GM18867 (cell line): ENCODE measurements at regions not wholly inside any gene's neighbourhood (a gene's known extent, or its start where the extent isn't known, plus 50 kb on each side); places are given as distances from the start of the nearest gene placed in this dataset.
"Not testable (repeated sequence)": the region's sequence is repeated elsewhere in the genome, so short reads cannot be mapped to it uniquely, and the experiment has no call there.

Experiments used
- ATAC-seq: cut with Tn5 transposase; IDR thresholded peaks from one replicate; pipeline ENCODE4 v1.9.1; 2021; ENCODE audit warnings: mild to moderate bottlenecking, moderate library complexity; ENCODE audit not compliant: unreplicated experiment

DNA sequence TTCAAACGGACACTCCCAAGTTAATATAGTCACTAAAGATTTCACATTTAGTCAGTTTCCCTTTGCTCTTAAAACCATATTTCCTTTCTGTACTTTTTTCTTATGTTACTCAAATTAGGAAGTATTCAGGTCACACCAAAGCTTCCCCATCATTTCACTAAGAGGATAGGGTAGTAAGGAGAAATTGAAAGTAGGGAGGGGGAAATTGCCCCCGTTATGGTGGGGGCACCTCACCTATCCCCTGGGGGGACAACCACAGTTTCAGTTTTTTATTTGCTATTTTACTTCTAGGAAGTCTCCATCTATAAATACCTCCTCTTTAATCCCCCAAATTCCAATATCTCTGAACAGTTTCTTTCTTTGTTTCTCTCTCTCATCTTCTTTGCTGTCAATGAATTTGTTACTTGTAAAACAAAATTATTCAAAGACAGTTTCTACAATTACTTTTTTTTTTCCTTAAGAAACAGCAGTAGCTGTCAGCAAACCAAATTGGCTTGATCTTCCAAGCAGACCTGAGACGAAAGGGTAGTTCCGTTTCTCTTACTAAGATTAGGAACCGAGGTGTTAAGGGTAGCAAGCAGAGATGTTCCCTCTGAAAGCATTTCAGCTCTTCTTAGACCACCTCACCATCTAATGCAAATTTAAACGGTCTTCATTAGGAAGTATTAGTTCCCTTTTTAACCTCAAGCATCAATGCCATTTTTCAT is 160.2 kb upstream of the KLF3 start:
- peak; percentile 93 for ATAC-seq

DNA sequence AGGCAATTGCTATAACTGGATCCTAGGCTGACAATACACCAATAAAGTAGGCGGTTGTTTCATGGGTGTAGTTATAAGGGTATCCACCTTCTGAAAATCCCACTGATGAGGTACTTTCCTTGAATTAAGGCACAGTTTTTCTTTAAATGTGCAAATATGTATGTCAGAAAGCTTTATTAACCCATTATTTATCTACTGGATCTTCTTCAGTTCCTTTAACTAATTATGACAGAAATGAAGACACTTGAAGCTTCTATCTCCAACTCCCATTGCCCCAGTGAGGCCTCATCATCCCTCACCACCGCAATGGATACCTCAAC is 159.6 kb upstream of the KLF3 start:
- ATAC-seq = no peak

DNA sequence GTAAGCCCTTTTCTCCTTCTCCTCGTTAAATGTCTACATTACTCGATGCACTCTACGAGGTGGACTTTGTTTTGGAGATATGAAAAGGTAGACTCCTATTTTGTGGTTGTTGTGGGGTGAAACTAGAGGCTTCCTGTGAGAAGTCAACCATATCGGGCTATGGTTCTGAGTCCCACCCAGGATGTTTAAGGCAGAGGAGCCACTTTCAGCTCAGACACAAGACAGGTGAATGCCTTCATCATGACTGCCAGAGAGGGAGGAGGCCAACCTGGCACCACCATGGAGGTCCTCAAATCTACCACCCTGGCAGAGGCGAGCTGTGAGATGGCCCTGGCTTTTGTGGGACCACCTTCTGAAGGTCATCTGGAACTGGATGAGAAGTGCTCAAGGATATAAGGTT is 154.4 kb upstream of the KLF3 start:
- ATAC-seq = peak; percentile 46

- no peak for ATAC-seq
These were observed 153.8 kb upstream of the KLF3 start for GRCh38 chr4:38510201-38510600.

DNA sequence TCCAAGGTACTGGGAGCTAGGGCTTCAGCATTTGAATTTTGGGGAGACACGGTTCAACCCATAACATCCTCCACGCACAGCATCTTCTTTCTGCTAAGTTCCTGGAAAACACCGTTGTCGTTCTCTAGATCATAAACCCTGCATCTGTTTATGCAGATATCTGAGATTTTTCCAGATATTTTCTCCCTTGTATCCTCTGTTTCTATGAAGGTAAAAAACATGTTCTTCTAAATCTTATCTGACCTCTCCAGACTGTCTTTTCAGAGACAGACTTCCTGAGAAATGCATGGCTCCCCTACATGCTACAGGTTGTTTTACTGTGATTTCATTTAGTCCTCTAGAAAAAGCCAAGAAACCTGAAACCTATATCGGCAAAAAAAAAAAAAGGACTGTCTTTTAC is 152.3 kb upstream of the KLF3 start:
- no peak for ATAC-seq

DNA sequence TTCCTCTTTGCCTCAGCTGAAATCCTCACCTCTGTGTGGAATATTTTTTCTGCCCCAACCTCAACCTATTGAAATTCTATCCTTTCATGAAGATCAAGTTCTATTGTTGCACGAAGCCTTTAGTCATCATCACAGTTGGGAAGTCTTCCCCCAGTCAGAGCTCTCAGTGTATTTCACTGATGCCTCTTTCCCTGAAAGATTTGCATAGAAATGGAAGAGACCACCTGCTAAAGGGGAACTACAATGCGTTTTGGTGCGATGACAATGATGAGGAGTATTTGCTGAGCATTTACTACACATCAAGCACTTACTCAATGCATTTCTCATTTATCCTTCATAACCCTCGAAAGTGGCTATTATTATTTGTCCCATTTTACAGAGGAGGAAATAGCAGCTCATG is 151.2 kb upstream of the KLF3 start:
- ATAC-seq = no peak

- ATAC-seq = no peak
These were observed 149.4 kb upstream of the KLF3 start for GRCh38 chr4:38514465-38515146.

DNA sequence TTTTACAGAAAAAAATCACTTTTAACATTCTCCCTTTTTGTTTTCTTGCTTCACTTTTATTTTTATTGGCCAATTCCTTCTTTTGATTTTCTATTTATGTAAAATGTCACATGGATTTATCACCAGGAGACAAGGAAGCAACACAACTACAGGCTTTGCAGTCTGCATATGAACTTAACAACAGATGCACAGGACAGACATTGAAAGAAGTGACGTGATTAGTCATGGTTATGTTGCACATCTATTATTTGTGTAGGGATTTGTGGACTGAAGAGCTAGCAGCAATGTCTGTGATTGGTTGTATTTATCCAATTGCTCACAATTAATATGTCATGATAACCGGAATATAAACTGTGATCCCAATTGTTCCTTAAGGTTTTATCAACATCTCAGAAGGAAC is 147.8 kb upstream of the KLF3 start:
- ATAC-seq = no peak

GRCh38 chr4:38519666-38520065 is 144.3 kb upstream of the KLF3 start:
- ATAC-seq = no peak

- no peak for ATAC-seq
These were observed 140.9 kb upstream of the KLF3 start for GRCh38 chr4:38523054-38523453.

- ATAC-seq = peak; percentile 99
These were observed 140.2 kb upstream of the KLF3 start for GRCh38 chr4:38523524-38524448.

- no peak for ATAC-seq
These were observed 137.6 kb upstream of the KLF3 start for GRCh38 chr4:38526412-38526811.

DNA sequence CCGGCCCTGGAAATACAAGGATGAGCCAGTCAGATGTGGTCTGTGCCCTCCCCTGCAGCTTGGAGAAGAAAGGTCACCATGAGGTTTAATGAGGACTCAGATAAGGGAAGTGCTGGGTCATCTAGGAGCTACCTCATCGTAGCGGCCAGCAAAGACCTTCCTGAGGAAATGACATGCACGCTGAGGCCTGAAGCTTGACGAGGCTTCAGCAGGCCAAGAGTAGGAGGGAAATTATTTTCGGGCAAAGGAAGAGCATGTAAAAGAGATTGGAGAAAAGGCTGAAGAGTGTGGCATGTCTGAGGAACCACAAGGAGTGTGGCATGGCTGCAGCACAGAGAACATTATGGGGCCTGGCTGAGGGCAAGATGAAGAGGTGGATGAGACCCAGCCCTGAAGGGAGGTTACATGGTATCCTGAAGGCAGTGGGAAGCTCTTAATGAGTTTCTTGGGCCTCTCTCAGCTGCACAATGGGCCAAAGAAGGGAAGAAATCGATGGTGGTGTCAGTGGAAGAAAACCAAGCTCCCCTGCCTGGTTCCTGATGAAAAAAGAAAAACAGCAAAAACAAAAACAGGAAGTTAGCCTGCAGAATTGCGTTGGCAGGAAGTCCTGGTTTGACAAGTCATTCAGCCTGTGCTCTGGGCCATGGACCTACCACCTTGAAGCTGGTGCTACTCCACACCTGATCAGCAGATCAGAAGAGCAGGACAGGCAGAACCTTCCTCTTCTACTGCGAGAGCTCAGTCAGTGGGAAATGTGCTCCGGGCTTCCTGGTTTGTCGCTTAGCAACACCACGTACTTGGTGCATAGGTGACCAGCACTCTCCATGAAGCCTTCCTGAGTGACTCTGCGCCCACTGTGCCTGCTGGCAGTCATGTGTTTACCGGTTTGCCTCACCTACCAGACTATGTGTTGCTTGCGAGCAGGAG is 134.5 kb upstream of the KLF3 start:
- ATAC-seq = peak; percentile 83

GRCh38 chr4:38530486-38530885 is 133.5 kb upstream of the KLF3 start:
- ATAC-seq = no peak

GRCh38 chr4:38531141-38531727 is 132.8 kb upstream of the KLF3 start:
- no peak for ATAC-seq

GRCh38 chr4:38532908-38533499 is 131.0 kb upstream of the KLF3 start:
- ATAC-seq = no peak

- no peak for ATAC-seq
These were observed 129.5 kb upstream of the KLF3 start for GRCh38 chr4:38534344-38535045.

- ATAC-seq = not testable (repeated sequence)
These were observed 128.9 kb upstream of the KLF3 start for GRCh38 chr4:38535071-38535470.

DNA sequence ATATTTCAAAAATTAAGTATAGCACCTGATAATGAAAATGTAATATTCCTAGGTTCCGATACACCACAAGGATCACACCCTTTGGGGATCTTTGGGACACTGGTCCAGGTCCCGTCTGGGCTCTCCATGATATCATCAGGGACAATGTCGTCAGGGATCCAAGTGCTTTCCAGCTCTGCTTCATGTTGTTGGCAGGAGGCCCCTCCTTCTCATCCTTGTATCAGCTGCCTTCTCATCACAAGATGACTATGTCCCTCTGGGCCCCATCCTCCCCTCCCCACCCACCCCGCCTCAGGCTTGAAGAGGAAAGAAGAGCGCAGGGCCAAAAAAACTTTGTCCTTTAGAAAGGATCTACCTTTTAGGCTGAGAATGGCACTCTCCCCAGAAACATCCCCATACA is 128.3 kb upstream of the KLF3 start:
- no peak for ATAC-seq
